ENCODE measurements at regions not wholly inside any gene's neighbourhood (a gene's known extent, or its start where the extent isn't known, plus 50 kb on each side); places are given as distances from the start of the nearest gene placed in this dataset.

DNA sequence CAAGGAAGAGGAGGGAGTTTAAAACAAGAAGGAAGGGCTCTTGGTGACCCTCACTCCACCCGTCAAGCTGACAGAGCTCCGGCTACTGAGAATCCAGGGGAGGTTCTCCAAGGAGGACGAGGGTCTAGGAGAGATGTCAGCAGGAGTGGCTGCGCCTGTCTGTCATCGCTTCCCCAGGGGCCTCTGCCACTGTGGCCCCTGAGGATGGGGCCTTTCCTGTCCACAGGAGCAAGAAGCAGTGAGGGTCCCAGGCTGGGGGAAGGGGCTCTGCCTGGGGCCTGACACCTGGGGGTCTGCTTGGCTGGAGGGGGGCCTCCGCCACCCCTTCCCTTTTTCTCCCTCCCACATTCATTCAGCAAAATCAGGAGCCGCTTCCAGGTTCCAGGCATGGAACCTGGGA is 66.5 kb upstream of the TNRC6C start:
- H3K27ac Mint-ChIP-seq, result no peak overlapping the region
- H3K4me3 Mint-ChIP-seq, result no peak overlapping the region
- no peaks in the 10 kb centered on the region for H3K9me3 Mint-ChIP-seq
- H3K27me3 Mint-ChIP-seq, result peaks cover 25% of the 10 kb centered on the region
- TF ChIP-seq, protein P1, sequence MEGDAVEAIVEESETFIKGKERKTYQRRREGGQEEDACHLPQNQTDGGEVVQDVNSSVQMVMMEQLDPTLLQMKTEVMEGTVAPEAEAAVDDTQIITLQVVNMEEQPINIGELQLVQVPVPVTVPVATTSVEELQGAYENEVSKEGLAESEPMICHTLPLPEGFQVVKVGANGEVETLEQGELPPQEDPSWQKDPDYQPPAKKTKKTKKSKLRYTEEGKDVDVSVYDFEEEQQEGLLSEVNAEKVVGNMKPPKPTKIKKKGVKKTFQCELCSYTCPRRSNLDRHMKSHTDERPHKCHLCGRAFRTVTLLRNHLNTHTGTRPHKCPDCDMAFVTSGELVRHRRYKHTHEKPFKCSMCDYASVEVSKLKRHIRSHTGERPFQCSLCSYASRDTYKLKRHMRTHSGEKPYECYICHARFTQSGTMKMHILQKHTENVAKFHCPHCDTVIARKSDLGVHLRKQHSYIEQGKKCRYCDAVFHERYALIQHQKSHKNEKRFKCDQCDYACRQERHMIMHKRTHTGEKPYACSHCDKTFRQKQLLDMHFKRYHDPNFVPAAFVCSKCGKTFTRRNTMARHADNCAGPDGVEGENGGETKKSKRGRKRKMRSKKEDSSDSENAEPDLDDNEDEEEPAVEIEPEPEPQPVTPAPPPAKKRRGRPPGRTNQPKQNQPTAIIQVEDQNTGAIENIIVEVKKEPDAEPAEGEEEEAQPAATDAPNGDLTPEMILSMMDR (conservative IDR thresholded peaks at IDR 0.05), result no peak
- no peaks in the 10 kb centered on the region for H3K36me3 Mint-ChIP-seq
- DNase-seq (ENCODE audit: extremely low spot score, unreplicated experiment), result no peak
- H3K4me1 Mint-ChIP-seq (ENCODE audit: unreplicated experiment), result peaks cover 13% of the 10 kb centered on the region

DNA sequence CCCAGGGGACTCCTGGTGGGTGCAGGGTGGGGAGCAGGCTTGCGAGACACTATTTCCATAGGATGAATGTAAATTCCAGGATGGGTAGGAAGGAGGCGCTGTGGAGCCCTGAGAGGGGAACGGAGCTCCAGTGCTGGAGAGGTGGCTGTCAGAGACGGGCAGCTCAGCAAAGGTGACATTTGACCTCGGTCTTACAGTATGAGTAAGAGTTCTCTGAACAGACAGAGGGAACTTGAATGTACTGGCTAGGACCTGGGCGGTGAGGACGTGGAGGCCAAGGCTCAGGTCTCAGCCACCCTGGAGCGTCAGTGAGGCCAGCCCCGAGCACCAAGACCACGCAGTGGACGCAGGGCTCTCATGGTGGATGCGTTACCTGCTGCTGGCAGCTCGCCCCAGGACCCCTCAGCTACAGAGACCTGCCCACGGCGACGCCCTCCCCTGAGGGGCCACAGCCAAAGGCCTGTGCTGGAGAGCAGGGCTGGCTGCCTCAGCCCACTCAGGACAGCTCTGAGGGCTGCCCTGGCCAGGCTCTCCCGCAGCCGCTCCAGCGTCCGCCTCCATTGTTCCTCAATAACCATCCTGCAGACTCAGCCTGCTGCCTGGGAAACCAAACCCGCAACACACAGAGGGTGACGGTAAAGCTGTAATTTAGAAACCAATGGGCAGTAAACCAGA is 65.9 kb upstream of the TNRC6C start:
- H3K4me3 Mint-ChIP-seq, result no peak overlapping the region
- peaks cover 7% of the 10 kb centered on the region for H3K4me1 Mint-ChIP-seq (ENCODE audit: unreplicated experiment)
- H3K36me3 Mint-ChIP-seq, result no peaks in the 10 kb centered on the region
- H3K9me3 Mint-ChIP-seq, result no peaks in the 10 kb centered on the region
- DNase-seq (ENCODE audit: extremely low spot score, unreplicated experiment), result no peak
- no peak overlapping the region for H3K27ac Mint-ChIP-seq
- TF ChIP-seq, protein P1 (conservative IDR thresholded peaks at IDR 0.05), result peak; percentile 71
- peaks cover 19% of the 10 kb centered on the region for H3K27me3 Mint-ChIP-seq

GRCh38 chr17:77893144-77894044 is 65.1 kb upstream of the TNRC6C start:
- peaks cover 12% of the 10 kb centered on the region for H3K27me3 Mint-ChIP-seq

GRCh38 chr17:77894126-77894956 is 64.2 kb upstream of the TNRC6C start:
- no peaks in the 10 kb centered on the region for H3K9me3 Mint-ChIP-seq
- no peak overlapping the region for H3K4me3 Mint-ChIP-seq
- DNase-seq (ENCODE audit: extremely low spot score, unreplicated experiment), result no peak
- TF ChIP-seq, protein P1 (conservative IDR thresholded peaks at IDR 0.05), result no peak
- no peaks in the 10 kb centered on the region for H3K4me1 Mint-ChIP-seq (ENCODE audit: unreplicated experiment)
- no peaks in the 10 kb centered on the region for H3K36me3 Mint-ChIP-seq
- no peak overlapping the region for H3K27ac Mint-ChIP-seq
- H3K27me3 Mint-ChIP-seq, result peaks cover 8% of the 10 kb centered on the region

More at GRCh38 chr17:77893144-77894044, 65.1 kb upstream of the TNRC6C start:
- TF ChIP-seq, protein P1 (conservative IDR thresholded peaks at IDR 0.05), result no peak
- Mint-ChIP-seq H3K9me3 (no peaks in the 10 kb centered on the region), H3K36me3 (no peaks in the 10 kb centered on the region), H3K4me3 (no peak overlapping the region), H3K27ac (no peak overlapping the region), H3K4me1 (ENCODE audit: unreplicated experiment) (no peaks in the 10 kb centered on the region)
- no peak for DNase-seq (ENCODE audit: extremely low spot score, unreplicated experiment)

- no peak overlapping the region for H3K4me3 Mint-ChIP-seq
- no peaks in the 10 kb centered on the region for H3K9me3 Mint-ChIP-seq
- H3K27me3 Mint-ChIP-seq, result peaks cover 8% of the 10 kb centered on the region
- no peaks in the 10 kb centered on the region for H3K36me3 Mint-ChIP-seq
- no peak overlapping the region for H3K27ac Mint-ChIP-seq
- TF ChIP-seq, protein P1 (conservative IDR thresholded peaks at IDR 0.05), result no peak
- no peak for DNase-seq (ENCODE audit: extremely low spot score, unreplicated experiment)
- H3K4me1 Mint-ChIP-seq (ENCODE audit: unreplicated experiment), result no peaks in the 10 kb centered on the region
Measured at GRCh38 chr17:77897741-77898301, 60.7 kb upstream of the TNRC6C start.
